K562 (cell line): ENCODE measurements at regions not wholly inside any gene's neighbourhood (a gene's known extent, or its start where the extent isn't known, plus 50 kb on each side); places are given as distances from the start of the nearest gene placed in this dataset.

ENCODE experiments used
- ATAC-seq: fragments of 200-7000 bp; cut with Tn5 transposase; 3 replicates; pipeline ENCODE4 v1.9.1; 2020; ENCODE audit warnings: moderate library complexity
- BruUV-seq: library from RNA; stranded (reverse); fragments of 400-500 nt; replicated peaks from 2 replicates; lab custom pipeline; 2021; lab: Mats Ljungman, UMichigan
- CTCF ChIA-PET: fragments of 300-600 bp; formaldehyde crosslinking; extraction: SDS; loops from one replicate; lab custom pipeline; 2021; ENCODE audit warnings: low intra/inter-chr PET ratio; lab: Yijun Ruan, JAX
- POLR2A ChIA-PET: fragments of 300-600, 350-650 bp; sonication (Branson Sonifier 250); formaldehyde crosslinking; extraction: SDS; loops from one replicate; lab custom pipeline; 2021; ENCODE audit warnings: antibody characterized with exemption, inconsistent platforms; lab: Yijun Ruan, JAX
- DNase-seq, 4 experiments: peaks; one replicate each; pipeline versions ENCODE4 v3.0.0 to v3.0.0-alpha.2; 2011 to 2018; ENCODE audit warnings: low spot score in 3 of 4, mixed read lengths in 3 of 4; ENCODE audit errors: extremely low read depth in 1 of 4
- FAIRE-seq: peaks from 2 replicates; lab custom pipeline; 2011; peaks lifted over from hg19 to GRCh38; lab: Jason Lieb, UNC
- H2AFZ ChIP-seq: 2 replicates; pipeline ENCODE4 v1.6.0; 2011; ENCODE audit warnings: low read depth, low read length, control low read depth, inconsistent platforms
- H3K27ac ChIP-seq: fragments of 200-600 bp; 3 replicates; pipeline ENCODE4 v1.8.0; 2011; ENCODE audit warnings: low read depth, mild to moderate bottlenecking, control low read depth, inconsistent platforms, low read length, moderate library complexity, mixed read lengths; ENCODE audit errors: extremely low read depth
- H3K27me3 ChIP-seq, 2 experiments: fragments of 300-600 bp in 1 of 2; 2 replicates in 1 of 2; 3 replicates in 1 of 2; pipeline versions ENCODE4 v1.6.0 to v1.8.0; 2011; ENCODE audit warnings: inconsistent platforms in 2 of 2, low read length in 2 of 2, mild to moderate bottlenecking in 1 of 2, mixed read lengths in 1 of 2, moderate library complexity in 1 of 2; ENCODE audit not compliant: control insufficient read depth in 2 of 2, insufficient read depth in 2 of 2
- H3K36me3 ChIP-seq: fragments of 300-600 bp; 3 replicates; pipeline ENCODE4 v1.8.0; 2011; ENCODE audit warnings: mild to moderate bottlenecking, low read length, inconsistent platforms; ENCODE audit not compliant: control insufficient read depth, insufficient read depth
- H3K4me1 ChIP-seq, 2 experiments: fragments of 200-600 bp in 1 of 2; replicated peaks in 1 of 2; 2 replicates in 1 of 2; 3 replicates in 1 of 2; pipeline versions ENCODE4 v1.5.1 to v1.8.0; 2011; ENCODE audit warnings: inconsistent platforms in 2 of 2, low read length in 2 of 2, mild to moderate bottlenecking in 1 of 2, mixed read lengths in 1 of 2, moderate library complexity in 1 of 2; ENCODE audit not compliant: control insufficient read depth in 2 of 2, insufficient read depth in 2 of 2
- H3K4me2 ChIP-seq: 2 replicates; pipeline ENCODE4 v1.6.1; 2011; ENCODE audit warnings: low read length, control low read depth, inconsistent platforms, mixed read lengths; ENCODE audit not compliant: insufficient read depth
- H3K4me3 ChIP-seq: fragments of 200-600 bp; sonication (generic), shearing (Covaris generic); 2 replicates; pipeline ENCODE4 v1.5.1; 2016; ENCODE audit warnings: control low read depth, inconsistent platforms
- H3K79me2 ChIP-seq: fragments of 200-600 bp; 3 replicates; pipeline ENCODE4 v1.8.0; 2011; ENCODE audit warnings: low read length, inconsistent platforms; ENCODE audit not compliant: control insufficient read depth, insufficient read depth
- H3K9ac ChIP-seq, 2 experiments: 2 replicates each; pipeline versions ENCODE4 v1.6.0 to v1.6.1; 2011; ENCODE audit warnings: low read depth in 2 of 2, low read length in 2 of 2, control low read depth in 1 of 2, inconsistent platforms in 1 of 2, mild to moderate bottlenecking in 1 of 2, mixed read lengths in 1 of 2; ENCODE audit not compliant: insufficient read depth in 1 of 2
- H3K9me1 ChIP-seq: one replicate; pipeline ENCODE4 v1.6.0; 2011; ENCODE audit warnings: inconsistent platforms, mild to moderate bottlenecking, low read length, moderate library complexity; ENCODE audit not compliant: control insufficient read depth, insufficient read depth
- H3K9me3 ChIP-seq: replicated peaks from 2 replicates; pipeline ENCODE4 v1.5.1; 2011; ENCODE audit warnings: low read depth, low read length, inconsistent platforms; ENCODE audit not compliant: control insufficient read depth, insufficient read depth
- H4K20me1 ChIP-seq: replicated peaks from 2 replicates; pipeline ENCODE4 v1.6.1; 2011; ENCODE audit warnings: low read length, inconsistent platforms, mixed read lengths; ENCODE audit not compliant: control insufficient read depth, insufficient read depth
- PRDM10 ChIP-seq: fragments of 450-650 bp; IDR thresholded peaks from 2 replicates; pipeline ENCODE4 v1.6.1; 2018; ENCODE audit not compliant: partially characterized antibody
- ZNF431 ChIP-seq: sonication (generic); formaldehyde crosslinking; IDR thresholded peaks from 2 replicates; pipeline ENCODE4 v1.8.0; 2022; ENCODE audit warnings: mild to moderate bottlenecking, missing genetic modification reagents
- WGBS: fragments of 100-300 bp; shearing (Covaris generic); methylation state at CpG from one replicate; pipeline ENCODE4 v1.1.6; 2016; ENCODE audit warnings: low coverage, mixed read lengths; ENCODE audit not compliant: insufficient coverage; ENCODE audit errors: missing lambda C conversion rate; 5-methylcytosine and 5-hydroxymethylcytosine counted together
- in situ Hi-C: fragments of 300-500 bp; cut with MboI; formaldehyde crosslinking; loops from 4 replicates; pipeline ENCODE4 v1.15.0; 2018; ENCODE audit warnings: inconsistent platforms, mixed read lengths
- intact Hi-C: fragments of 100-400 bp; cut with micrococcal nuclease; formaldehyde crosslinking; loops from 2 replicates; pipeline ENCODE4 v1.14.2; 2022

- WGBS: 27% methylated on average over 1 of the region's 1 CpG
- Histone ChIP-seq H3K27ac (no peak overlapping the region), H3K36me3 (no peaks in the 10 kb centered on the region), H3K27me3 (no peaks in the 10 kb centered on the region), H3K9me3 (peaks cover 3% of the 10 kb centered on the region; the same call in 1 of the 2 replicates), H3K9ac (no peak overlapping the region), H3K4me1 (no peaks in the 10 kb centered on the region; a peak in 1 of 5 replicates), H3K4me3 (no peak overlapping the region), H3K4me2 (no peak overlapping the region), H4K20me1 (no peaks in the 10 kb centered on the region), H3K79me2 (no peaks in the 10 kb centered on the region), H2AFZ (no peak overlapping the region), H3K9me1 (no peaks in the 10 kb centered on the region)
- no TSS peak for BruUV-seq
- intact Hi-C loops: no loop called here
- in situ Hi-C loops: no loop called here
- ATAC-seq (no peak), FAIRE-seq (no peak)
- ChIA-PET POLR2A (no interaction called here), CTCF (no interaction called here)
- TF ChIP-seq PRDM10: no peak
- TF ChIP-seq ZNF431: peak; percentile 90
- TF ChIP-seq, all 486 proteins: peak for 1
- DNase-seq: no peak
Observed at GRCh38 chr12:93157279-93157678, 220.4 kb upstream of the NUDT4 start.
